ENCODE measurements at regions not wholly inside any gene's neighbourhood (a gene's known extent, or its start where the extent isn't known, plus 50 kb on each side); places are given as distances from the start of the nearest gene placed in this dataset.

DNA sequence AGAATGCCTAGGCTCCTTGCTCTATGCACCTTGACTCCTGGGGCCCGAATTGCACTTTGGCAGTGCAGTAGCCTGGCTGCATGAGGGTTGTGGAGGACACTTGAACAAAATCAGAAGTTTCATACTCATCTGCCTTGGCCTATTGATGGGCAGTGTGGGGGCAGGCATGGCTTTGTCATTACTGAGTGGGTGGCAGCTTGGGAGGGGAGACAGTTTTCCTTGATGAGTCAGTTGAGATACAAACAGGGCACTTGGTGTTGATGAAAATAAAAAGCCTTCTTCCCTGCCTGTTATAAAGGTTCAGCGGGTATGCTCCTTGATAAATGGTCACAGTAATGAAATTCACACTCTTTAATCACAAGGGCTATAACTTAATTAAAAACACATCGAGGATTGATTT is 126.8 kb upstream of the MAMLD1 start:
- Histone ChIP-seq H3K36me3 (no peaks in the 10 kb centered on the region), H3K4me1 (no peaks in the 10 kb centered on the region), H3K9me3 (no peaks in the 10 kb centered on the region), H3K27ac (no peak overlapping the region), H3K4me3 (no peak overlapping the region), H3K27me3 (no peaks in the 10 kb centered on the region)
- intact Hi-C loops (cut with DNase I; ENCODE audit: low total_unique reads) (no loop called here), in situ Hi-C loops (cut with MboI; ENCODE audit: low sequenced_read_pairs in 4 of 4) (no loop called here)
- TF ChIP-seq, protein P1, sequence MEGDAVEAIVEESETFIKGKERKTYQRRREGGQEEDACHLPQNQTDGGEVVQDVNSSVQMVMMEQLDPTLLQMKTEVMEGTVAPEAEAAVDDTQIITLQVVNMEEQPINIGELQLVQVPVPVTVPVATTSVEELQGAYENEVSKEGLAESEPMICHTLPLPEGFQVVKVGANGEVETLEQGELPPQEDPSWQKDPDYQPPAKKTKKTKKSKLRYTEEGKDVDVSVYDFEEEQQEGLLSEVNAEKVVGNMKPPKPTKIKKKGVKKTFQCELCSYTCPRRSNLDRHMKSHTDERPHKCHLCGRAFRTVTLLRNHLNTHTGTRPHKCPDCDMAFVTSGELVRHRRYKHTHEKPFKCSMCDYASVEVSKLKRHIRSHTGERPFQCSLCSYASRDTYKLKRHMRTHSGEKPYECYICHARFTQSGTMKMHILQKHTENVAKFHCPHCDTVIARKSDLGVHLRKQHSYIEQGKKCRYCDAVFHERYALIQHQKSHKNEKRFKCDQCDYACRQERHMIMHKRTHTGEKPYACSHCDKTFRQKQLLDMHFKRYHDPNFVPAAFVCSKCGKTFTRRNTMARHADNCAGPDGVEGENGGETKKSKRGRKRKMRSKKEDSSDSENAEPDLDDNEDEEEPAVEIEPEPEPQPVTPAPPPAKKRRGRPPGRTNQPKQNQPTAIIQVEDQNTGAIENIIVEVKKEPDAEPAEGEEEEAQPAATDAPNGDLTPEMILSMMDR (IDR thresholded peaks at IDR 0.05 in 4 of 5, conservative IDR thresholded peaks at IDR 0.05 in 1 of 5): no peak
- TF ChIP-seq POLR2A (IDR thresholded peaks at IDR 0.05): no peak
- DNase-seq (no peak), ATAC-seq (no peak)

DNA sequence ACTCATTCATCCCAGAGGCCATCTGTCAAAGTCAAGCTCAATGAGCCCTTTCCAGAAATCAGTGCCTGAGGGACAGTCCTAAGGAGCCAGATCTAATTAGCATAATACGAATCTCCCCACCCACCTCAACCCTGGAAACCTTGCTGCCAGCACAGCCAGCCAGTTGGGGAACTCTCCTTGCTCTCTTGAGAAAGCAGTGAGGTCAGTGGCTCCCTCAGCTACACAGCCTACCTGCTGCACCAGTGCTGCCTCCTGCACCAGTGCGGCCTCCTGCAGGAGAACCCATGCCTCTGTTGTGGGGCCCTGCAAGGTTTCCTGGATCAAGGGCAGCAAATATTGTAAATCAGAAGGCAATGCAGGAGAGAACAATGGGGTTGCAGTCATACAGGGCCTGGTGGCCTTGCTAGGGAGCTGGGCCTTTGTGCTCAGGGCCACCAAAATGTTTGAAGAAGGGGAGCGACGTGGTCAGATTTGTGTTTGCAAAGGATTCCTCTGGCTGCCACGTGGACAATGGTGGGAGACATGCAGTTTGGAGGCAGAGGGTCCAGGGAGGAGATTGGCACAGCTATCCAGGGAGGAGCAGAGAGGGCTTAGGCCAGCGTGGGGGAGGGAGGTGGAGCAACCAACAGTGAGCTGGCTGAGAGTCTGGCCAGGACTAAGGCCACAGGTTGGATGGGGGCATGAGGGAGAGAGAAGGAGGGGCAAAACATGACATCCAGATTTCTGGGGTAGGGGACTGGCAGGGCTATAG is 124.3 kb upstream of the MAMLD1 start:
- Histone ChIP-seq H3K27ac (no peak overlapping the region), H3K36me3 (no peaks in the 10 kb centered on the region), H3K9me3 (no peaks in the 10 kb centered on the region), H3K4me1 (no peaks in the 10 kb centered on the region), H3K27me3 (no peaks in the 10 kb centered on the region), H3K4me3 (no peak overlapping the region)
- in situ Hi-C loops (cut with MboI; ENCODE audit: low sequenced_read_pairs in 4 of 4) (no loop called here), intact Hi-C loops (cut with DNase I; ENCODE audit: low total_unique reads) (no loop called here)
- ATAC-seq (no peak), DNase-seq (no peak)
- TF ChIP-seq, protein P1 (IDR thresholded peaks at IDR 0.05 in 4 of 5, conservative IDR thresholded peaks at IDR 0.05 in 1 of 5): no peak
- TF ChIP-seq POLR2A (IDR thresholded peaks at IDR 0.05): no peak

DNA sequence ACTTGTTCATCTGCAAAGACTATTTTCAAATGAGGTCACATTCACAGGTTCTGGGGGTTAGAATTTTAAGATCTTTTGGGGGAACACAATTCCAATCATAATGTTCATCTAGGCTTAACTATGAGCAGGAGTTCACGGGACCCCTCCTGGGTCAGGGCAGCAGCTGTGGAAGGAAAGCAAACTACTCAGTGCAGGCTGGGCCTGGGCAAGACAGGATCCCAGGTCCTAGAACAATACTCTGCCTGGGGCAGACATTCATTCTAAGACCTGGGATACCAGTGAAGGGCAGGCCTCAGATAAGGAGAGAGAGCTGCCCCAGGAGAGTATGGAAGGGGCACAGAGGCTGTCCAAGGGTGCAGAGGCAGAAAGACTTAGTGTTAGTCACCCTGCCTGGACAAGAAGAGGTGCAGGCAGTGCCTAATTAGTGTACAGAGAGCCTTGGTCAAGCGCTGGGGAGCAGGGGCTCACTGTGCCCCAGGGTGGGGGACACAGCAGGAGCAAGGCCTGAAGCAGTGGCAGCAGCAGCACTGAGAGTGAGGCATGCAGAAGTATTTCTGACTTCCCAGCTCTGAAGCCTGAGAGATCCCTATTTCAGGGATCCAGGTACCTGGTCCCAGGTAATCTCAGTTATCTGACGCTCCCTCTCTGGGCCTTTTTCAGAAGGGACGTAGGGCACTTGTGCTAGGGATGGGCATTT is 123.0 kb upstream of the MAMLD1 start:
- Histone ChIP-seq H3K27me3 (no peaks in the 10 kb centered on the region), H3K9me3 (no peaks in the 10 kb centered on the region), H3K4me3 (no peak overlapping the region), H3K36me3 (no peaks in the 10 kb centered on the region), H3K4me1 (no peaks in the 10 kb centered on the region), H3K27ac (no peak overlapping the region)
- no peak for ATAC-seq
- DNase-seq: no peak
- TF ChIP-seq, protein P1 (IDR thresholded peaks at IDR 0.05 in 4 of 5, conservative IDR thresholded peaks at IDR 0.05 in 1 of 5): no peak
- TF ChIP-seq POLR2A (IDR thresholded peaks at IDR 0.05): no peak
- intact Hi-C loops (cut with DNase I; ENCODE audit: low total_unique reads): no loop called here
- in situ Hi-C loops (cut with MboI; ENCODE audit: low sequenced_read_pairs in 4 of 4): no loop called here

DNA sequence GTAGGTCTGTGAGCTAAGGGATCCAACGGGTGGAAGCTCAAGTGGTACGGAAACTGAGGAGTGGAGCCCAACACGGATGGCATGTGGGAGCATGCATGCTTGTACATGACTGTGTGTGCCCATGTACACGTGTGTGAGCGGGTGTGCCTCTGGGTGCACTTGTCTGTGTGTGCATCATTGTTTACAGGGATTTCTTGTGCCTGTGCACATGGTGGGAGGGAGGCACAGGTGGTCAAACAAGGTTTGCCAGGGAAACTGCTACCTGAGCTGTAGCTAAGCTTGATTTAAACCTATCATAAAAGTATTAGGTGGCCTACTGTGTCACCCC is 122.5 kb upstream of the MAMLD1 start:
- intact Hi-C loops (cut with DNase I; ENCODE audit: low total_unique reads): no loop called here
- no peaks in the 10 kb centered on the region for H3K4me1 ChIP-seq
- TF ChIP-seq, protein P1 (IDR thresholded peaks at IDR 0.05 in 4 of 5, conservative IDR thresholded peaks at IDR 0.05 in 1 of 5): no peak
- no peak for TF ChIP-seq POLR2A (IDR thresholded peaks at IDR 0.05)
- no peaks in the 10 kb centered on the region for H3K9me3 ChIP-seq
- no peak for DNase-seq
- no peak overlapping the region for H3K27ac ChIP-seq
- in situ Hi-C loops (cut with MboI; ENCODE audit: low sequenced_read_pairs in 4 of 4): no loop called here
- no peak for ATAC-seq
- H3K36me3 ChIP-seq: no peaks in the 10 kb centered on the region
- no peak overlapping the region for H3K4me3 ChIP-seq
- H3K27me3 ChIP-seq: no peaks in the 10 kb centered on the region

Data from gastrocnemius medialis (tissue), 4 donors.